ENCODE measurements at regions not wholly inside any gene's neighbourhood (a gene's known extent, or its start where the extent isn't known, plus 50 kb on each side); places are given as distances from the start of the nearest gene placed in this dataset.
"Not testable (repeated sequence)": the region's sequence is repeated elsewhere in the genome, so short reads cannot be mapped to it uniquely, and the experiment has no call there.

GRCh38 chr11:116666673-116667249 lies 106.0 kb downstream of the BUD13 start:
- not testable (repeated sequence) for DNase-seq

- no peak for DNase-seq
Observed at GRCh38 chr11:116665523-116665922, 107.3 kb downstream of the BUD13 start.

- no peak for DNase-seq
Observed at GRCh38 chr11:116661056-116661455, 111.7 kb downstream of the BUD13 start.

- DNase-seq = no peak
Observed at GRCh38 chr11:116660011-116660410, 112.8 kb downstream of the BUD13 start.

- no peak for DNase-seq
Observed at GRCh38 chr11:116658876-116659535, 113.8 kb downstream of the BUD13 start.

GRCh38 chr11:116657842-116658825 lies 114.7 kb downstream of the BUD13 start:
- DNase-seq = no peak

GRCh38 chr11:116656011-116656410 lies 116.8 kb downstream of the BUD13 start:
- no peak for DNase-seq

GRCh38 chr11:116654526-116654925 lies 118.3 kb downstream of the BUD13 start:
- DNase-seq = no peak

- no peak for DNase-seq
Observed at GRCh38 chr11:116653206-116653605, 119.6 kb downstream of the BUD13 start.

- DNase-seq = no peak
Observed at GRCh38 chr11:116651737-116652237, 121.0 kb downstream of the BUD13 start.

- DNase-seq = no peak
Observed at GRCh38 chr11:116651098-116651736, 121.6 kb downstream of the BUD13 start.

GRCh38 chr11:116650052-116650451 lies 122.7 kb downstream of the BUD13 start:
- no peak for DNase-seq

GRCh38 chr11:116649268-116649667 lies 123.5 kb downstream of the BUD13 start:
- DNase-seq = no peak

- no peak for DNase-seq
Observed at GRCh38 chr11:116648247-116649174, 124.3 kb downstream of the BUD13 start.

- no peak for DNase-seq
Observed at GRCh38 chr11:116647305-116648080, 125.3 kb downstream of the BUD13 start.

- no peak for DNase-seq
Observed at GRCh38 chr11:116646191-116646590, 126.6 kb downstream of the BUD13 start.

GRCh38 chr11:116644941-116645305 lies 127.9 kb downstream of the BUD13 start:
- DNase-seq = no peak

GRCh38 chr11:116644201-116644940 lies 128.4 kb downstream of the BUD13 start:
- no peak for DNase-seq

- no peak for DNase-seq
Observed at GRCh38 chr11:116643521-116643920, 129.3 kb downstream of the BUD13 start.

GRCh38 chr11:116642902-116643301 lies 129.9 kb downstream of the BUD13 start:
- DNase-seq = no peak

All from right hindlimb (tissue), 1 donor.